Loucy (cell line): ENCODE measurements at regions not wholly inside any gene's neighbourhood (a gene's known extent, or its start where the extent isn't known, plus 50 kb on each side); places are given as distances from the start of the nearest gene placed in this dataset.

ENCODE experiments used
- H2AFZ ChIP-seq: fragments of 200-600 bp; sonication (generic); 2 replicates; pipeline ENCODE4 v1.6.0; 2016; ENCODE audit warnings: antibody characterized with exemption, mild to moderate bottlenecking, low read length, moderate library complexity
- H3F3A ChIP-seq: fragments of 200-600 bp; 2 replicates; pipeline ENCODE4 v1.6.0; 2016; ENCODE audit warnings: antibody characterized with exemption, low read depth, mild to moderate bottlenecking
- H3K27me3 ChIP-seq: fragments of 200-600 bp; sonication (generic); 2 replicates; pipeline ENCODE4 v1.6.1; 2014; ENCODE audit warnings: low read length, mild to moderate bottlenecking; ENCODE audit not compliant: insufficient read depth, poor library complexity, severe bottlenecking
- H3K36me3 ChIP-seq: fragments of 200-600 bp; sonication (generic); 2 replicates; pipeline ENCODE4 v1.6.1; 2016; ENCODE audit warnings: low read length; ENCODE audit not compliant: insufficient read depth
- H3K4me1 ChIP-seq: fragments of 200-600 bp; sonication (generic); 2 replicates; pipeline ENCODE4 v1.5.1; 2014; ENCODE audit warnings: low read length, mild to moderate bottlenecking; ENCODE audit not compliant: insufficient read depth, poor library complexity, severe bottlenecking
- H3K4me2 ChIP-seq: fragments of 200-600 bp; sonication (generic); 2 replicates; pipeline ENCODE4 v1.6.0; 2014; ENCODE audit warnings: antibody characterized with exemption, low read length, low read depth, mild to moderate bottlenecking; ENCODE audit not compliant: poor library complexity, severe bottlenecking
- H3K4me3 ChIP-seq: fragments of 200-600 bp; sonication (generic); 2 replicates; pipeline ENCODE4 v1.5.1; 2014; ENCODE audit warnings: low read length, mild to moderate bottlenecking, mixed read lengths; ENCODE audit not compliant: poor library complexity, severe bottlenecking
- H3K79me2 ChIP-seq: fragments of 200-600 bp; sonication (generic); 2 replicates; pipeline ENCODE4 v1.6.1; 2014; ENCODE audit warnings: low read length; ENCODE audit not compliant: insufficient read depth
- H3K9ac ChIP-seq: fragments of 200-600 bp; sonication (generic); 2 replicates; pipeline ENCODE4 v1.6.0; 2014; ENCODE audit warnings: mild to moderate bottlenecking, low read depth, low read length, moderate library complexity; ENCODE audit not compliant: poor library complexity, severe bottlenecking
- H3K9me2 ChIP-seq: fragments of 200-600 bp; sonication (generic); replicated peaks from 2 replicates; pipeline ENCODE4 v1.6.1; 2016; ENCODE audit warnings: low read depth, low read length, mixed read lengths
- H3K9me3 ChIP-seq: fragments of 200-600 bp; sonication (generic); 2 replicates; pipeline ENCODE4 v1.6.1; 2014; ENCODE audit warnings: mild to moderate bottlenecking, antibody characterized with exemption, low read length, low read depth; ENCODE audit not compliant: insufficient read depth
- H4K20me1 ChIP-seq: fragments of 200-600 bp; sonication (generic); 2 replicates; pipeline ENCODE4 v1.6.0; 2014; ENCODE audit warnings: antibody characterized with exemption, low read length, mild to moderate bottlenecking; ENCODE audit not compliant: insufficient read depth, poor library complexity, severe bottlenecking
- CTCF ChIP-seq: fragments of 200-600 bp; sonication (generic); conservative IDR thresholded peaks from 2 replicates; pipeline ENCODE4 v1.5.1; 2014; ENCODE audit warnings: mild to moderate bottlenecking, antibody characterized with exemption, low read length
- EZH2phosphoT487 ChIP-seq: fragments of 200-600 bp; IDR thresholded peaks from 2 replicates; pipeline ENCODE4 v1.6.1; 2018; ENCODE audit warnings: antibody characterized with exemption, mild to moderate bottlenecking, moderate library complexity, borderline replicate concordance

DNA sequence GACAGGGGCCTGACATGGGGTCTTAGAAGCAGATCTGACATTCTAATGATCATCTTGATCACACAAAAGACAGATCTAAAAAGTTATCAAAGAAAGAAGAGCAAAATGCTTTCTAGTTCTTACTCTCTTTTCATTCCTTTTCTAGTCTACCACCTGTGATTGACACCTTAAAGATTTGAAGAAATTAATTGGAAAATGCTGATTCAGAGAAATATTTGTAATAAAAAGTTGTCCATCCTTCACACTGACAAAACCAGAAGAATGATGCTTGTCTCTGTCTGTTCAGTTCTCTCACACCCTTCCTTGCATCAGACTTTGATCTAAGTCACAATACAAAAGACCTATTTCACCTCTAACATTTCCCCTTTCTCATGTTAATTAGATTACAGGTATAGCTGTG lies 182.4 kb downstream of the RAP2A start:
- no peaks in the 10 kb centered on the region for H3K36me3 ChIP-seq
- H3K4me1 ChIP-seq: no peaks in the 10 kb centered on the region
- no peak overlapping the region for H3K4me2 ChIP-seq
- H3K9me2 ChIP-seq: no peaks in the 10 kb centered on the region
- no peak overlapping the region for H3K4me3 ChIP-seq
- no peak overlapping the region for H2AFZ ChIP-seq
- H3F3A ChIP-seq: no peaks in the 10 kb centered on the region
- H3K79me2 ChIP-seq: no peaks in the 10 kb centered on the region
- no peaks in the 10 kb centered on the region for H3K27me3 ChIP-seq
- H3K9ac ChIP-seq: no peak overlapping the region
- H3K9me3 ChIP-seq: no peaks in the 10 kb centered on the region
- H4K20me1 ChIP-seq: no peaks in the 10 kb centered on the region
- TF ChIP-seq EZH2phosphoT487 (no peak), CTCF (no peak)

GRCh38 chr13:97621025-97621424 lies 187.1 kb downstream of the RAP2A start:
- no peak overlapping the region for H3K9ac ChIP-seq
- no peaks in the 10 kb centered on the region for H3K4me1 ChIP-seq
- H3K9me2 ChIP-seq: no peaks in the 10 kb centered on the region
- H3K9me3 ChIP-seq: no peaks in the 10 kb centered on the region
- no peak overlapping the region for H2AFZ ChIP-seq
- no peaks in the 10 kb centered on the region for H4K20me1 ChIP-seq
- no peaks in the 10 kb centered on the region for H3K36me3 ChIP-seq
- no peaks in the 10 kb centered on the region for H3K79me2 ChIP-seq
- TF ChIP-seq CTCF: no peak
- no peak for TF ChIP-seq EZH2phosphoT487
- no peaks in the 10 kb centered on the region for H3K27me3 ChIP-seq
- H3K4me2 ChIP-seq: no peak overlapping the region
- H3F3A ChIP-seq: no peaks in the 10 kb centered on the region
- H3K4me3 ChIP-seq: no peak overlapping the region

DNA sequence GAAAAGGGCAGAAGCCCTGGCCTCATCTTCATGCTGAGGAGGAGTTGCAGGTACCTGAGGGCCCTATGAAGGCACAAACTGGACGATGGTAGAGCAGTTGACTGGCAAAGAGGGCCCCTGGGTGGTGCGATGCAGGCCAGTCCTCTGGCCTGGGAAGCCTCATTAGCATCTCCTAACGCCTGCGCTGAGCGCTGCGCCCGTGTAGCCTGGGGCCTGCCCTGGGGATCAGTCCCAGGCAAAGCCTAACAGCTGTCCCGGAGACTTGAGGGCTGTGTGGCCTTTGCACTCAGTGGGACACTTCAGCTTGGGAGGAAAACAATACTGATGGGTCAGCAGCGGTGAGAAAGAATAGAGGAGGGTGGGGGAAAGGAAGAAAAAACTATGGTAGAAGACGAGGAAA lies 187.7 kb downstream of the RAP2A start:
- H3F3A ChIP-seq: no peaks in the 10 kb centered on the region
- H3K9me2 ChIP-seq: no peaks in the 10 kb centered on the region
- H3K4me1 ChIP-seq: no peaks in the 10 kb centered on the region
- H3K9ac ChIP-seq: no peak overlapping the region
- H4K20me1 ChIP-seq: no peaks in the 10 kb centered on the region
- no peaks in the 10 kb centered on the region for H3K79me2 ChIP-seq
- TF ChIP-seq EZH2phosphoT487: no peak
- no peak for TF ChIP-seq CTCF
- H3K27me3 ChIP-seq: no peaks in the 10 kb centered on the region
- H3K36me3 ChIP-seq: no peaks in the 10 kb centered on the region
- H3K4me2 ChIP-seq: no peak overlapping the region
- H3K4me3 ChIP-seq: no peak overlapping the region
- no peak overlapping the region for H2AFZ ChIP-seq
- H3K9me3 ChIP-seq: no peaks in the 10 kb centered on the region
